Ovary (tissue), 7 donors: ENCODE measurements at regions not wholly inside any gene's neighbourhood (a gene's known extent, or its start where the extent isn't known, plus 50 kb on each side); places are given as distances from the start of the nearest gene placed in this dataset.

Source experiments
- DNase-seq, 5 donors: peaks; one replicate each; pipeline ENCODE4 v3.0.0-alpha.2; 2019 to 2020
- H3K27ac ChIP-seq, 2 donors: fragments of 200-600 bp; one replicate each; pipeline versions ENCODE4 v1.5.1 to v1.8.0; 2019 to 2022
- H3K27me3 ChIP-seq: fragments of 200-600 bp; one replicate; pipeline ENCODE4 v1.8.0; 2022
- H3K36me3 ChIP-seq: fragments of 200-600 bp; sonication (generic); one replicate; pipeline ENCODE4 v1.5.1; 2019
- H3K4me1 ChIP-seq: one replicate; pipeline ENCODE4 v1.8.1; 2013; ENCODE audit warnings: mild to moderate bottlenecking, moderate library complexity; ENCODE audit not compliant: insufficient read depth
- H3K4me3 ChIP-seq: fragments of 200-600 bp; sonication (generic); one replicate; pipeline ENCODE4 v1.5.1; 2017
- H3K9me3 ChIP-seq, 2 donors: fragments of 200-600 bp in 1 of 2; sonication (generic) in 1 of 2; one replicate each; pipeline versions ENCODE4 v1.5.1 to v1.8.1; 2013 to 2019; ENCODE audit warnings: mild to moderate bottlenecking in 1 of 2, moderate library complexity in 1 of 2
- CTCF ChIP-seq, 3 donors: fragments of 450-650 bp in 2 of 3; fragments of 200-600 bp in 1 of 3; IDR thresholded peaks; one replicate each; pipeline versions ENCODE4 v1.5.1 to v1.8.0; 2016 to 2022; ENCODE audit warnings: antibody characterized with exemption in 3 of 3, mild to moderate bottlenecking in 1 of 3
- EP300 ChIP-seq: sonication (generic); formaldehyde crosslinking; IDR thresholded peaks from one replicate; pipeline ENCODE4 v1.6.1; 2017; ENCODE audit warnings: antibody characterized with exemption
- POLR2A ChIP-seq: fragments of 450-650 bp; IDR thresholded peaks from one replicate; pipeline ENCODE4 v1.6.1; 2017; ENCODE audit warnings: antibody characterized with exemption, mild to moderate bottlenecking, moderate library complexity
- WGBS, 3 donors: extraction: QIAGEN DNeasy Blood & Tissue Kit in 1 of 3; methylation state at CpG; one replicate each; pipeline versions ENCODE4 v1.1.5 to v1.1.7; 2013 to 2017; 5-methylcytosine and 5-hydroxymethylcytosine counted together
- intact Hi-C, 4 donors: fragments of 100-400 bp; cut with DNase I; formaldehyde crosslinking; loops; one replicate each; pipeline versions ENCODE4 v1.11.0 to v1.15.1; 2022 to 2023
- donor health status: DM: no; HTN: no; CAD: no; lungs with moderate emphysema.
- donor health status: DM: no; HTN: no; CAD: no.
- donor health status: Bipolar disorder and iron deficiency.
- donor health status: DM: no; HTN: no; CAD: no.
- donor health status: DM: yes; HTN: yes; CAD: no.

GRCh38 chr4:123777373-123777772, 380.8 kb downstream of the SPRY1 start:
- H3K27ac ChIP-seq, result no peak overlapping the region
- 5 to 11% (median 7%) methylated on average over 1 of the region's 1 CpG for WGBS, 3 donors
- intact Hi-C loops, result no loop called here

DNA sequence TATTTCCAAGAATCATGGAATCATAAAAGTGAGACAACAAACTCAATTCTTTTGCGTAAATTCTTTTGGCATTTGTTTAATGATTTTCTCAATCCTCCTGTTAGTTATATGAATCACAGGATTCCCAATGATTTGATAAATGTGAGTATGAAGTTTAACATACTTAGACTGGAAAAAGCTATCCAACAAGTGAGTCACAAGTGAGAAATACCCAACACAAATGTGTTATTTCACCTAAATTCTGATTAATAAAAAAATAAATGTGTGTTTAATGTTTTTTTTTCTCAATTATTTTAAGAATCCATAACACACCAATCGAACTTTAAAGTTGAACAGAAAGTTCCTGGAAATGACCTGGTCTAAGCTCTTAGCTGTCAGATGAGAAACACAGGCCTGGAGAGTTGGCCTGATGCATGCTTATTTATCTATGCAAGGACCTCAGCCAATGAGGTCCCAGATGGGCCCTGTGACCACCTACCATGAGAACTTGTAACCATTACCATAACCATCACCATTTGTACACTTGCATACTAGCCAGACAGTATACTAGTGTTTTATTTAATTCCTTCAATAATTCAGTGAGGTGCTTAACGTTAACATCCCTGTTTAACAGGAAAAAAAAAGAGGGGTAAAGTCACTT, 386.7 kb downstream of the SPRY1 start:
- intact Hi-C loops, result loop anchor here in 1 of 4 donors (5.0 kb wide), 1 partner anchor 221 kb away; no protein-coding TSS in a partner anchor
- H3K9me3 ChIP-seq, result no peaks in the 10 kb centered on the region
- WGBS, 3 donors, result 22 to 29% (median 26%) methylated on average over 3 of the region's 3 CpGs
- no peak overlapping the region for H3K27ac ChIP-seq
- no peaks in the 10 kb centered on the region for H3K27me3 ChIP-seq
- H3K4me3 ChIP-seq, result no peak overlapping the region
- TF ChIP-seq POLR2A (no peak), EP300 (no peak)
- DNase-seq, result no peak
- H3K4me1 ChIP-seq, result peaks cover 13% of the 10 kb centered on the region
- H3K36me3 ChIP-seq, result no peaks in the 10 kb centered on the region

More at GRCh38 chr4:123777373-123777772, 380.8 kb downstream of the SPRY1 start:
- DNase-seq, result no peak
- Histone ChIP-seq H3K27me3 (no peaks in the 10 kb centered on the region), H3K36me3 (no peaks in the 10 kb centered on the region), H3K9me3 (no peaks in the 10 kb centered on the region), H3K4me1 (no peaks in the 10 kb centered on the region), H3K4me3 (no peak overlapping the region)
- no peak for TF ChIP-seq POLR2A
- TF ChIP-seq EP300, result no peak
- no peak for TF ChIP-seq CTCF (IDR thresholded peaks at IDR 0.05)

DNA sequence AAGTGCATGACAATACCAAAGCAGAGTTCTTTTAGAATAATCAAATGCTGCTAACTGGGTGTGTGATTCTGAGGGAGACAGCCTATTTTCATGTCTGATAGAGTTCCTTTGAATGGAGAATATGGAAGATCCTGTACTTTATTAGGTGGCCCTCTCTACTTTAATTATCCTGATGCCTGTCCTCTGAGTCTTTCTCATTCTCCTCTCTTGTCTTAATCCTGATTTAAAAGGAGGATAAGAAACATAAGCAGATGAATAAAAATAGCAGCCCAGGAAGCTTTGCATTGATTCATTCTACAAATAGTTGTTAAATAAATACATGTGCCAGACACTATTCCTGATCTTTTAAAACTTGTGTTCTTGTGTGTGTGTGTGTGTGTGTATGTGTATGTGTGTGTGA, 387.3 kb downstream of the SPRY1 start:
- intact Hi-C loops, result loop anchor here in 1 of 4 donors (5.0 kb wide), 1 partner anchor 222 kb away; no protein-coding TSS in a partner anchor
- TF ChIP-seq EP300 (no peak), CTCF (IDR thresholded peaks at IDR 0.05) (no peak), POLR2A (no peak)
- H3K4me3 ChIP-seq, result no peak overlapping the region
- no peaks in the 10 kb centered on the region for H3K9me3 ChIP-seq
- no peaks in the 10 kb centered on the region for H3K27me3 ChIP-seq
- no peak for DNase-seq
- peaks cover 13% of the 10 kb centered on the region for H3K4me1 ChIP-seq
- no peaks in the 10 kb centered on the region for H3K36me3 ChIP-seq
- H3K27ac ChIP-seq, result no peak overlapping the region

DNA sequence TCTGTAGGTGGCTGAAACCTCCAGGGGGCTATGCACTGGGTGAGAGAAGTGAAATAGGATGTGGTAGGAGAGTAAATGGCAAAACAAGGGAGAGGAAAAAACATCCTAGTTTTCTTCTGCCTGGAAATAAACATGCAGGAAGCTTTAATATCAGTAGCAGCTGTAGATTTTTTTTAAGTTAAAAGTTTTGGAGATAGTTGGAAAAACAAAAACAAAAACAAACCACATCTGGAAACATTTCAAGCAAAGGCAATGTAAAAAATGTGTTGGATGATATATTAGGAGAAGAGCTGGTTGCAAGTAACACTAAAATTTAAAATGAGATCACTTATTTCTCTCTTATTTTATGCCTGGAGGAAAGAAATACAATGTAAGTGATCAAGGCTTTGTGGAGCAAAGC, 388.0 kb downstream of the SPRY1 start:
- TF ChIP-seq EP300, result no peak
- no peak for TF ChIP-seq CTCF (IDR thresholded peaks at IDR 0.05)
- TF ChIP-seq POLR2A, result no peak
- no peaks in the 10 kb centered on the region for H3K9me3 ChIP-seq
- no peak overlapping the region for H3K27ac ChIP-seq
- peaks cover 13% of the 10 kb centered on the region for H3K4me1 ChIP-seq
- H3K27me3 ChIP-seq, result no peaks in the 10 kb centered on the region
- no peak for DNase-seq
- no peak overlapping the region for H3K4me3 ChIP-seq
- H3K36me3 ChIP-seq, result no peaks in the 10 kb centered on the region
- intact Hi-C loops, result loop anchor here in 1 of 4 donors (5.0 kb wide), 1 partner anchor 222 kb away; no protein-coding TSS in a partner anchor

GRCh38 chr4:123785538-123785937, 388.9 kb downstream of the SPRY1 start:
- peaks cover 13% of the 10 kb centered on the region for H3K4me1 ChIP-seq
- intact Hi-C loops, result no loop called here
- no peaks in the 10 kb centered on the region for H3K36me3 ChIP-seq
- peak; percentile 13 to 75 (median 45) for DNase-seq
- TF ChIP-seq POLR2A, result no peak
- no peak for TF ChIP-seq CTCF (IDR thresholded peaks at IDR 0.05)
- TF ChIP-seq EP300, result peak; percentile 14
- 6 to 24% (median 10%) methylated on average over 3 of the region's 3 CpGs for WGBS, 3 donors
- no peaks in the 10 kb centered on the region for H3K27me3 ChIP-seq
- H3K4me3 ChIP-seq, result no peak overlapping the region
- H3K9me3 ChIP-seq, result no peaks in the 10 kb centered on the region
- H3K27ac ChIP-seq, result no peak overlapping the region
